ENCODE measurements at regions not wholly inside any gene's neighbourhood (a gene's known extent, or its start where the extent isn't known, plus 50 kb on each side); places are given as distances from the start of the nearest gene placed in this dataset.

GRCh38 chr6:170151321-170151771 lies 139.5 kb downstream of the DLL1 start:
- Histone ChIP-seq H3K9me1 (replicated peaks; ENCODE audit: control insufficient read depth, extremely low read depth, insufficient read depth, low read length) (no peaks in the 10 kb centered on the region), H3K9ac (replicated peaks; ENCODE audit: extremely low read depth, insufficient read depth, low read length) (no peak overlapping the region), H4K20me1 (replicated peaks; ENCODE audit: control insufficient read depth, extremely low read depth, insufficient read depth, low read length) (no peaks in the 10 kb centered on the region), H3K36me3 (ENCODE audit: control insufficient read depth in 2 of 2, extremely low read depth in 1 of 2, insufficient read depth in 2 of 2, low read length in 2 of 2) (no peaks in the 10 kb centered on the region), H3K27ac (ENCODE audit: insufficient read depth, low read depth, low read length) (no peak overlapping the region), H3K27me3 (ENCODE audit: control insufficient read depth in 2 of 2, insufficient read depth in 2 of 2, low read length in 2 of 2) (no peaks in the 10 kb centered on the region), H3K4me1 (ENCODE audit: control insufficient read depth, extremely low read depth, insufficient read depth, low read length) (peaks cover 7% of the 10 kb centered on the region), H2AFZ (ENCODE audit: low read depth, low read length) (peak overlapping the region; percentile 27), H3K9me3 (replicated peaks; ENCODE audit: control insufficient read depth, insufficient read depth, low read length) (no peaks in the 10 kb centered on the region), H3K79me2 (ENCODE audit: control insufficient read depth, insufficient read depth, low read length) (no peaks in the 10 kb centered on the region), H3K4me2 (ENCODE audit: insufficient read depth, low read length) (no peak overlapping the region), H3K4me3 (replicated peaks in 1 of 3; ENCODE audit: insufficient read depth in 1 of 3, low read depth in 1 of 3, low read length in 3 of 3) (no peak overlapping the region)
- no peak for FAIRE-seq
- ChIA-PET CTCF (interaction anchor here (1.4 to 1.5 kb wide), 2 partner anchors 320 to 366 kb away, joined by 4 to 7 read pairs; no protein-coding TSS in a partner anchor), POLR2A (no interaction called here)
- dilution Hi-C loops (cut with MboI; ENCODE audit: extremely low pct_ligation_motif_present, low sequenced_read_pairs) (no loop called here), intact Hi-C loops (cut with micrococcal nuclease) (loop anchor here (5.0 to 10.0 kb wide), 3 partner anchors 133 to 363 kb away; no protein-coding TSS in a partner anchor)
- no peak for DNase-seq (ENCODE audit: low read depth, low spot score)
- TF ChIP-seq POLR2A (IDR thresholded peaks at IDR 0.05; ENCODE audit: low read depth, low read length): no peak
- TF ChIP-seq POLR2AphosphoS5 (IDR thresholded peaks at IDR 0.05; ENCODE audit: insufficient read depth, low read depth, low read length): no peak
- TF ChIP-seq JUN (IDR thresholded peaks at IDR 0.05; ENCODE audit: borderline replicate concordance, insufficient read depth, insufficient read length, low read depth): no peak
- no peak for TF ChIP-seq EZH2 (IDR thresholded peaks at IDR 0.05; ENCODE audit: borderline replicate concordance, low read depth, low read length, severe bottlenecking)
- TF ChIP-seq GATA2 (IDR thresholded peaks at IDR 0.05; ENCODE audit: insufficient read depth, insufficient read length, low read depth, low read length): no peak
- BruUV-seq (replicated peaks): no TSS peak

GRCh38 chr6:170150590-170150945 lies 140.3 kb downstream of the DLL1 start:
- H3K79me2 ChIP-seq (ENCODE audit: control insufficient read depth, insufficient read depth, low read length): no peaks in the 10 kb centered on the region
- FAIRE-seq: no peak
- H3K4me3 ChIP-seq (replicated peaks in 1 of 3; ENCODE audit: insufficient read depth in 1 of 3, low read depth in 1 of 3, low read length in 3 of 3): no peak overlapping the region
- no peaks in the 10 kb centered on the region for H3K27me3 ChIP-seq (ENCODE audit: control insufficient read depth in 2 of 2, insufficient read depth in 2 of 2, low read length in 2 of 2)
- no peak for DNase-seq (ENCODE audit: low read depth, low spot score)
- H3K9me3 ChIP-seq (replicated peaks; ENCODE audit: control insufficient read depth, insufficient read depth, low read length): no peaks in the 10 kb centered on the region
- intact Hi-C loops (cut with micrococcal nuclease): loop anchor here (5.0 to 10.0 kb wide), 3 partner anchors 134 to 364 kb away; no protein-coding TSS in a partner anchor
- no peak overlapping the region for H2AFZ ChIP-seq (ENCODE audit: low read depth, low read length)
- H3K9ac ChIP-seq (replicated peaks; ENCODE audit: extremely low read depth, insufficient read depth, low read length): no peak overlapping the region
- H4K20me1 ChIP-seq (replicated peaks; ENCODE audit: control insufficient read depth, extremely low read depth, insufficient read depth, low read length): no peaks in the 10 kb centered on the region
- peaks cover 7% of the 10 kb centered on the region for H3K4me1 ChIP-seq (ENCODE audit: control insufficient read depth, extremely low read depth, insufficient read depth, low read length)
- H3K9me1 ChIP-seq (replicated peaks; ENCODE audit: control insufficient read depth, extremely low read depth, insufficient read depth, low read length): no peaks in the 10 kb centered on the region
- POLR2A ChIA-PET: no interaction called here
- dilution Hi-C loops (cut with MboI; ENCODE audit: extremely low pct_ligation_motif_present, low sequenced_read_pairs): no loop called here
- H3K27ac ChIP-seq (ENCODE audit: insufficient read depth, low read depth, low read length): no peak overlapping the region
- no peak overlapping the region for H3K4me2 ChIP-seq (ENCODE audit: insufficient read depth, low read length)
- TF ChIP-seq GATA2 (IDR thresholded peaks at IDR 0.05; ENCODE audit: insufficient read depth, insufficient read length, low read depth, low read length): no peak
- TF ChIP-seq JUN (IDR thresholded peaks at IDR 0.05; ENCODE audit: borderline replicate concordance, insufficient read depth, insufficient read length, low read depth): no peak
- CTCF ChIA-PET: interaction anchor here (1.4 kb wide), 1 partner anchor 367 kb away, joined by 4 read pairs; no protein-coding TSS in a partner anchor
- H3K36me3 ChIP-seq (ENCODE audit: control insufficient read depth in 2 of 2, extremely low read depth in 1 of 2, insufficient read depth in 2 of 2, low read length in 2 of 2): no peaks in the 10 kb centered on the region
- no TSS peak for BruUV-seq (replicated peaks)
